ENCODE measurements at regions not wholly inside any gene's neighbourhood (a gene's known extent, or its start where the extent isn't known, plus 50 kb on each side); places are given as distances from the start of the nearest gene placed in this dataset.

DNA sequence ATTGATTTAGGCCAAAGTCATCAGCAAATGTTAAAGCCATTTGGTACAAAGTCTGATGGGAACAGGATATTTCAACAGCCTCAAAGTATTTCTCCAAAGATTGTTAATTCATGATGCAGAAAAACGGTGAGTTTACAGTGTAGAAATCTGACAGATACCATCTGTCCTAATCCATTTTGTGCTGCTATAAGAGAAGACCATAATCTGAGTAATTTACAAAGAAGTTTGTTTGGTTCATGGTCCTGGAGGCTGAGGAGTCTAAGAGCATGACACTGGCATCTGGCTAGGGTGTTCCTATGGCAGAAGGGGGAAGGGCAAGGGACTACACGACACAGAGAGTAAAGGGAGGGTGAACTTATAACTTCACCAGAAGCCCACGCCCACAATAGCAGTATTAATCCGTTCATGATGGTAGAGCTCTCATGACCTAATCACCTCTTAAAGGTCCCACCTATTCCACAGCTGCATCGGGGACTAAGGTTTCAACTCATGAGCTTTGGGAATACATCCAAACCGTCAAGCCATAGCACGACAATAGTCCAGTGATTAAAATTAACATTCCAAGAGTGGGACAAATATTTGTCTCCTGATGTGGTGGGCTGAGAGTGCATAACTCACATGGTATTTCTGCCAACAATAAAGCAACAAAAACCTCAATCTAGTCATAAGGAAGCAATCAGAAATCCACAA lies 298.6 kb upstream of the AKR1E2 start:
- no peak for DNase-seq (ENCODE audit: low spot score)

DNA sequence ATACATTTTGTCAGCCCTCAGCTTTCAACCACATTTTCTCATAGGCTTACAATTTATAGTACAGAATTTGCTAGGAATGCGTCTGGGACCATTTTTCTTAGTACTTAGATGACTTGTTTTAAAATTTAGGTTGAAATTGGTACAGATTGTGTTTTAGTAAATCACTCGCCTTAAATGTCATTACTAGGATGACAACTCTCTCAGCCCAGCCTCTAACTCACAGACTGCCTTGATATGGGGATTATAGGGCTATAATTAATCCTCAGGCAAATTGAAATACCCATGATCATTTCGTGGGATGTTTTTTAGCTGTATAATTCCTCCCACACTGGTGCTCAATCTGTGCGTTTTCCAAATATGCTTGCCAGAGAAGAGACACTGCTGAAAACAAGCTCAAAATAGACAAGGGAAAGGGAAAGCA lies 299.7 kb upstream of the AKR1E2 start:
- DNase-seq (ENCODE audit: low spot score), result no peak

DNA sequence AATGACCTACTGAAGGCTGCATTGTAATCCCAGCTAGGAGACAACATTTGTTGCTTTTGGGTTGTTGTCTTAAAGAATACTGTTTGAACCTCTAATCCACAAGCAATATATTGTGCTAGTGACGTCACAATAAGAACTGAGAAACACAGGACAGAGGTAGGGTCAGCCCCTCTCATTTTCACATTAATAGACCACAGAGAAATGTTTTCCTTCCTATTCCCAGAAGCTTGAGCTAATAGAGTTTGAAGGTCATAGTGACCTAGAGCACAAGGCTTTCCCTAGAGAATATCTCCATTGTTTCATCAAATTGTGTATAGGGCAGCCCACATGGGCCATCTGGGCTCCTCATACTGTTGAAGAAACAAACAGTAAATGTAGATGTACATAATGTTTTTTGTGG lies 300.9 kb upstream of the AKR1E2 start:
- DNase-seq (ENCODE audit: low spot score), result no peak

DNA sequence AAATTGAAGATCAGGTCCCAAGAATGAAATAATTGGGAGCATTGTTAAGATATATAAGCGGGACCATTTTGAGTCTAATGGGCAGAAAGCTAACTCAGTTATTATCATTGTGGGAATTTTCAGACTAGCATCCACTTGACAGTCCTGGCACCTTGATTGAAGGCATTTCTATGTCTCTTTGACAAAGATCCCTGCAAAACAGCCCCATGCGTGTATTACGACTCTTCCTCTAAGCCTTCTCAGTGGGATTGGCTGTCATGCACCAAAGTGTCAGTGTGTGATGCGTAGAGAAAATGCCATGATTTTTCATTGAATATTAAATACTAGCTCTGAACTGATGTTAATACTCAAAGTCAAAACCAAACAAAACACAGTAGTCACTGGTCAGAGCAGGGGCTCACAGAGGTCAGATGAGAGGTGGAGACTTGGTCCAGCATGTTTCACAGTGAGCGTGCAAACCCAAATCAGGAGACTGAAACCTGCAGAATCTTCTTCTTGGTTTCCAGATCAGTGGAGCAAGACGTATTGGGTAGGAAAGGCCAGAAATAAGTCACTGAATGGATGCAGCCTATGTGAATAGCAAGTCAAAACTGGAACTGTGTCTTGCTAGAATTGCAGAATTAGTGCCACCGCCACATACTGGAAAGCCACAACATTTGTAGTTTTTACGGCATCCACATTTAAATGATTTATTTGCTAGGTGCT lies 303.6 kb upstream of the AKR1E2 start:
- DNase-seq (ENCODE audit: low spot score), result no peak

DNA sequence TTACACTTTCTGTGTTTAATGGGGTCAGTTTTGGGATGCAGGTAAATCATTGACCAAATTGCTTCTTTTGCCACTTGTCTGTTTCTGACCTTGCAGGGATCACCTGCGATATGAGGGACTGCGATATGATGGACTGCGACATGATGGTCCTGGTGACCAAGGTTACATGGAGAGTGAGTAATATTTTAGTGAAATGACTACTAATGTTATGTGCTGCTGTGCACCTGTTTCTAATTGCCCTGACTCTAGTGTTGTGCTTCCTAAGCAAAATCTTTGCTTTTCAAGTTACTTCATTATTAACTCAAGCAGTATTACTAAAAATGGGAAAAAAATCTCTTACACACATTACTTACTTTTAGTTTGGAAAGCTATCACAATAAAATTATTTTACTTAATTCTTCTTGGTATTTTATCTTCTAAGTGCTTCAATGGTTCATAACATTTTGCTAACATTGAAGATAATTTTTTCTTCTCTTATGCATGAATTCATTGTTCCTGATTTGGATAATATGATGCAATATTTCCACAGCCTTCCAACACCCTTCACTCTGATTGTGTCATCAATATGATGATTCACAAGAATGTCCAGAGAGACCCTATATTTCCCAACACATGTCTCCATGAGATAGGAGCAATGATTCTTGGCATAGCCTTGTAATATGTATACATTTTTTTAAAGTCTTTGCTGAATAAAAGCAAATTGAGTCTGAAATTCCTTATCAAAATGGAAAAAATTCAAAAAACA lies 306.2 kb upstream of the AKR1E2 start:
- DNase-seq (ENCODE audit: low spot score), result no peak

DNA sequence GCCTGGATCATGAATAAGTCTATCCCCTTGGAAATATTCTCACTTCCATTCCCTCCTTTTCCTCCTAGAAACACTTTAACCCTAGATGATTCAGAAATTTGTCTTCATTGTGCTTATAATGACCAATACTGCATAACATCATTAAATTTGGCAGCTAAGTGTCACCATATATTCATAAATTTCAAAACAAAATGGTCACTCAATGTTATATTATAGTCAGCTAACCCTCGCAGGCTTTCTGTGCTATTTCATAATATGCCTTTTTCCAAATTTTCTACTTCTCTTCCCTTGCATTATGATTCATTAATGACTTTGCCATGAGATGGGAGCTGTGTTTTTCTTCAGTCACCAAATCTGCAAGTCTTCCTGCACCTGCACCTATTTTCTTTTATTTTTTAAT lies 308.3 kb upstream of the AKR1E2 start:
- DNase-seq (ENCODE audit: low spot score), result no peak

DNA sequence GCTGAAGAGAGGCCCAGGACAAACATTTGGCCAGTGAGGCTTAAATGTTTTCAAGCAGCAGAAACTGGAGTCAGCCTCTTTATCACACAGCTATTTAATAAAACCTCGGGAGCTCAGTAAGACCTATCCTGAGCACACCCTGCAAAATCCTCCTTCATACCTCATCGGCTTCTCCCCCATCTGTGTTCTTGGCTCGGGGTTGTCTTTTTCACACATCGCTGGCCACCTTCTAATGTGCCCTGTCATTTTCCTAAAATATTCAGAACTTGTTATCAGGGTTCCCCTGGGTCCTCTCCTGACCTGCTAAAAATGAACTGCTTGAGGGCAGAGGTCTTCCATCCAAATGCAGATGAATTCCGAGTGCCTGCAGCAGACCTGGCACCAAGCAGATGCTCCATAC lies 310.3 kb upstream of the AKR1E2 start:
- no peak for DNase-seq (ENCODE audit: low spot score)

DNA sequence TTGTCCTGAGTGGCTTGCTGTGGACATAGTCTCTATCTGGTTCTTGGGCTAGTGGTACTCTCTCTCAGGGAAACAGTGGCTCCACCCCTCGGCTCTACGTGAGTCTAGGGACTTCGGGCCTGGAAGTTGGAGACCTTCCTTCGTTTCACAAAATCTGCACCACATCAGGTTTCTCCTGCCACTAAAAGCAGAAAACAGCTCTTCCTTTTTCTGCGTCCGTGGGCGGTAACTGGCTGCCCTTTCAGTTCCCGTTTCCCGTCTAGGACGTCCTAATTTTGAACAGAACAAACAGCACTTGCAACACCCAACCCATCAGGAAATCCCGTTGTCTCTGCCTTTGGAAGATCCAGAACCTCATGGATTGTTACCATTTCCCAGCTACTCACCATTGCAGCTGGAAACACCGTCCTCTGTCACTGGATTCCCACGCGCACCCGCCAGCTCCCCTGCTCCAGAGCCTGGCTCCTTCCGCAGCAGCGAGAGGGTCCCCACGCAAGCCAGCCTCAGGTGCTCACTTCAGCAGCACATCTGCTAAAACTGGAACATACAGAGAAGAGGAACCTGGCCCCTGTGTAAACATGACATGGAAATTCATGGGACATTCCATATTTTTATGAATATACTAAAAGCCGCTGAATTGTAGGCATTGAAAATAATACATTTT lies 311.4 kb upstream of the AKR1E2 start:
- DNase-seq (ENCODE audit: low spot score), result peak; percentile 6

DNA sequence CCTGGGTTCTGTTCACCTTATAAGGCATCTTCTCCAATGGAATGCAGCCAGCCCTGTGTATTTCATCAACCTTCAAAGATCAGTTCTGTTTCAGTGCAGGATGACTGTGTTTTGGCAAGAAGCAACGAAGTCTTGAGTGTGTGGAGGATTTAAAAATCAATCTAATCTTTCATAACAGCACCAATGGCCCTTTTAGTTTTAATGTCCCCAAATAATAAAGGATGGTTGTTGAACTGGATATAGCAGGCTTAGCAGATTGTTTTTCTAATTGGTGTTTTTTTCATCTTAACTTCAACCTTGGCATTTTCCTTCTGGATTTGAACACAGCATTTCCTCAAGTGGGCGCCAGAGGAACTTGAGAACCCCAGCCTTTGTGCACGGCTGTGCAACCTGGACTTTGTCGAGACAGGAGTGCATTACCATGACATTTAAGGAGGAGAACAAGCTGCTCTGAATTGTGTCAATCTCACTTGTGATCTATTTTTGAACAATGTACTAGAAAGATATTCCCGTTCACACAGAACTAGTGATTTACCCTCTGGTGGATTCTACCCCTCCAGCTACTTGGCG lies 313.3 kb upstream of the AKR1E2 start:
- DNase-seq (ENCODE audit: low spot score), result no peak

DNA sequence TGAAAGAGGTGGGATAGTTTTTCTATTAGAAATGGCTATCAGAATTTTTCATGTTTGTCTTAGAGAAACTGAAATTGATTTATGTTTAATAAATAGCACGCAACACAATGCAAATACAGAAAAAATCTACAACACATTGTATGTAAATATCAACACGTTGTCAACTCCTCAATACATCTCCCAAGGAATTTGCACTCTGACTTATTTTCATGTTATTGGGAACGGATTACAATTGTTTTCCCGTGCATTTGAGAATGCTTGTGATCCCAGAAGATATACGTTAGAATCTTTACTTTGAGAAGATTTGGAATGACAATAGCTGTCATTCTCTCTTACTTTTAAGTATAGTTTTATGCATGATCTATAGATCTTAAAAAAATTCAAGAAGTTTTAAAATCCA lies 313.8 kb upstream of the AKR1E2 start:
- DNase-seq (ENCODE audit: low spot score), result no peak

DNA sequence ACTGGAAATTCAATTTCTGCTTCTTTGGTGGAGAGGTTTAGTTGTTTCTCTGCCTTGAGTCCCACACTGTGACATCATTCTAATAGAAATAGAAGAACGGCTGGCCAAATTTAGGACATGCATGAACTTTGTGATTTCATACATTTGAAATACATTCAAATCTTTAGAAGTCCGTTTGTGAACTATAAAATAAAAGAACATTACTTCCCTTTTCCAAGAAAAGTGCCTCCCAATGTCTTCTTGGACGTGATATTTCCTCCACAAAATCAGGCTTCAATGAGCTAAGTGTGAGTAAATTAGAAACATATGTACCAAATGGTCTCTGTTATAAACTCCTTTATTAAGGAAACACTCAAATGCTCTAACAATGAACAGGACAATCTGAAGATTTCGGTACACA lies 314.5 kb upstream of the AKR1E2 start:
- DNase-seq (ENCODE audit: low spot score), result no peak

DNA sequence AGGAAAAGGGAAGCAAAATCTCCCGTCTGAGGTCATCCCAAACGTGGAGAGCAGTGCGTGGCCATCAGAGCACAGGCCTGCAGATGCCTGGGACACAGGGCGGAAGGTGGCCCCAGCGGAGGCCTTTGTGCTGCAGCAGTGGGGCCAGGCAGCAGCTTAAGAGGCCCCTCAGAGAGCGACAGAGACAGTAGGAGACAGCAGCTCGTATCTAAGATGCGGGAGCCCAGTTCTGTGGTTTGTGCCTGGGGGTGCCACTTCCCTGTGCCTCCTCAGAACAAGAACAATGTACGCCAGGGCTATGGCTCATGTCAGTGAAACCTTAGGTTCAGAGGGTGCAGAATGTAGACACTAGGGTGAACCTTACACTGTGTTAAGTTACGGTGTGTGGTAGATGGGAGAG lies 316.6 kb upstream of the AKR1E2 start:
- DNase-seq (ENCODE audit: low spot score), result no peak

DNA sequence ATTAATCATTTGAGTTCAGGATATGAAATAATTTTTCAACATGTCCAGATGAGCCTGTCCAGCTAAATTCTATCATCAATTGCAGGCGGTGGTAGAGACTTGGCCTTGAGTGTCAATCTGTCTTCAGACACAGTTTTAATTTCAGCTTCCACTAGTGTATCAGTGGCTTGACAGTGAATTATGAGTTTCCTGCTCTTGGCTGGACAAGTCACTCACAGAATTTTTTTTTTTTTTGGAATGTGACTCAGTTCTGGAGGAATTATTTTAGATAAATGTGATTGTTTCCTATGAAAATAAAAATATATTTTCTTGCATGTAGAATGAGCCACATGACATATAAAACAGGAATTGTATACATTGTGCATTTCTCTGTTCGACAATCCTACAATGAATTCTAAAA lies 319.9 kb upstream of the AKR1E2 start:
- DNase-seq (ENCODE audit: low spot score), result no peak

DNA sequence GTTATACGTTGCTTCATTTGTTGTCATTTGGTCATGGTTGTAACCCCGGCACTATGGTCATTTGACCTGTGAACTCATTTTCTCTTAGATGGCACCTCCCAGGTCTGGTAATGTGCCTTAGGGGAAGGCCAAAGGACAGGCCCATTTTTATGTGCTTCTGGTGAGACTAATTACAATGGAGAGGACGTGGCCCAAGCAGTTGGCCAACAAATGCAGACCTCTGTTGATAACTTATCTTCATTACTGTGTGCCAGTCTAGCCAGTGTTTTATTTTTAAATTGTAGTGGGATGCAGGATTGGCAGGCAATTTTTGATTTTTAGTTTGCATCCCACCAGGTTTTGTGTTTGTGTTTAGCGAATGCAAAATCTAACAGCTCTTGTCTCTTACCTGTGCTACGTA lies 321.5 kb upstream of the AKR1E2 start:
- DNase-seq (ENCODE audit: low spot score), result no peak

DNA sequence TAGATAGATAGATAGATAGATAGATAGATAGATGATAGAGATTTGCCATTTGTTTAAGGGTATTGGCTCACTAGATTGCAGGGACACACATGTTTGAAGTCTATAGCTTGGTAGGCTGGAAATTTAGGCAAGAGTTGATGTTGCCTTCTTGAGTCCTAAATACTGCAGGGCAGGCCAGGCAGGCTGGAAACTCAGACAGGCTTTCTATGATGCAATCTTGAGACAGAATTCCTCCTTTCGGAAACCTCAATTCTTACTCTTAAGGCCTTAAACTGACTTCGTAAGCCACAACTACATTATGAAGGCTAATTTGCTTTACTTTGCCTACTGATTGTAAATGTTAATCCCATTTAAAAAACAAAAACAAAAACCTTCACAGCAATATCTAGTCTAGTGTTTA lies 322.9 kb upstream of the AKR1E2 start:
- DNase-seq (ENCODE audit: low spot score), result no peak

DNA sequence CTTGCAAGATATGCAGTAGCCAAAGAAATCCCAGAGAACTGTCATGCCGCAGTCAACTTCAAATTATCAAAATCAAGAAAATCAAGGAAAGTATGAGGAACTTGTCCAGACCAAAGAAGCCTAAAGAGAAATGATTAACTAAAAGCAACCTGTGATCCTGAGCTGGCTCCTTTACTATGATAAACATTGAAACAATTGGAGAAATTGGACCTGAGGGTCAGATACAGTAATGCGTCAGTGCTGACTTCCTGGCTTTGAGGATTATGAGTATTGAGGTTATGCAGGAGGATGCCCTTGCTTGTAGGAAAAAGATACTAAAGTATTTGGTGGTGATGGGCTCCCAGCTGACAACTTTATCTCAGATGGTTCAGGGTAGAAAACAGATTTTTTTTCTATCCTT lies 324.7 kb upstream of the AKR1E2 start:
- no peak for DNase-seq (ENCODE audit: low spot score)

DNA sequence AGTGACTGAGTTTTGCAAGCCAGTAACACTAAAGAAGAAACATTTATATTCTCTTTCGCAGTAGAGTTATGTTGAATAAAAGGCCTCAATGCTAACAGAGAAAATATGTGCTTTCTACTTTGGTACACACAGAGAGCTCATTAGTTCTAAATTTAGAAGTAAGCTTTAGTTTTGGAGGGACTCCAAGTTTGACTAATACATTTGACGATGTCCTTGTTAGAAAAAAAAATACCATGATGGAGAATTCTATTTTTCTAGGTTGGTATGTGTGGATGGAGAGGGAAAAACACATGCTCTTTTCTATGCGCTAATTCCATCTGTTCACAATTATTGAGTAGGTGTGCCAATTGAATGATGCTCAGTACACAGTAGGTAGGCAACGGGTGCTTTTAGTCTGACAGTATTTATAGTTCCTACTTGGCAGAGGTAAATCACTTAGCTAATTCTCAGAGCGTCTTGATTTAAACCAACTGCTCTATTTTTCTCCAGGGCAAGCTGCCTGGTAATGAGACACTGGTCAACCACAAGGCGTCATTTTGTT lies 327.2 kb upstream of the AKR1E2 start:
- no peak for DNase-seq (ENCODE audit: low spot score)

DNA sequence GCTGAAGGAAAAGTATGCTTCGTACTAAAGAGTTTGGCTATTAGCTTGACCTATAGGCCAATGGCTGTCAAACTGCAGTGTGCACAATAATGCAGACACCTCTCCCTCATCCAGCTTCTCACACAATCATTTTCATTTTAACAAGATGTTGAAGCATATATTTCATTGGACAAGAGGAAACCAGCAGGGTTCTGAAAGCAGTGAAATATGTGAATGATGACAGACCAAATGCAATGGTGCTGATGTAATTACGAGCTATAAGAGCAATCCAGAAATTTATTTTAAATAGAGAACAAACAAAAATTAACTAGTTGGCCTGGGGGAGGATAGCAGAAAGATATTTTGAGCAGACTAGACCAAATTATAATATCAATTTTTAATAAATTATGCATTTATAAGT lies 331.5 kb upstream of the AKR1E2 start:
- no peak for DNase-seq (ENCODE audit: low spot score)

DNA sequence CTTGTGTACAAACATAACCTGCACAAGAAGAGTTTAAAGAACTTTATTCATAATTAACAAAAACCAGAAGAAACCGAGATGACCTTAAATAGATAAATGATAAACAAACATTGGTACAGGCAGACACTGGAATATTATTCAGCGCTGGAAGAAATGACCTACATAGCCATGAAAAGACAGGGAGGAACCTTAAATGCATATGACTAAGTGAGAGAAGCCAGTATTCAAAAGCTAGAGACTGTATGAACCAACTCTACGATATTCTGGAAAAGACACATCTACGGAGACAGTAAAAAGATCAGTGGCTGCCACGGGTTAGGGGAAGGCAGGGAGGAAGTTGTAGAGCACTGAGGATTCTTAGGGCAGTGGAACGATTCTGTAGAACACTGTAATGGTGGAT lies 333.8 kb upstream of the AKR1E2 start:
- no peak for DNase-seq (ENCODE audit: low spot score)

DNA sequence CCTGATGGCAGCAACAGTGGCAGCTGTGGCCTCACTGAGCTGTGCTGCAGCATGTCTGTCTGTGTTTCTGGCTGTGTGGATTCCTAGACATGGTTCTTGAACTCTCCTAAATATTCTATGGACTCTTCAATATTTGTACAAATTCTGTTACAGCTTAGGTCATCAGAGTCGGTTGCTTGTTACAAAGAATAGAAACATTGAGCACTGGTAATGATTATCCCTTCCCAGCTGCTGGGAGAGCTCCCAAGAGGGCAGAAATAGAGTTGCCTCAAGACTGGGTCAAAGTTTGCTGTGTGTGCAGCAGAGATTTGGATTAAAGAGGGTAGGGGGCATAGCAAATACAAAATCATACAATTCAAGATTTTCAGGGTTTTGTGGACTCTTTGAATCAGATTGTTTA lies 337.1 kb upstream of the AKR1E2 start:
- no peak for DNase-seq (ENCODE audit: low spot score)

DNA sequence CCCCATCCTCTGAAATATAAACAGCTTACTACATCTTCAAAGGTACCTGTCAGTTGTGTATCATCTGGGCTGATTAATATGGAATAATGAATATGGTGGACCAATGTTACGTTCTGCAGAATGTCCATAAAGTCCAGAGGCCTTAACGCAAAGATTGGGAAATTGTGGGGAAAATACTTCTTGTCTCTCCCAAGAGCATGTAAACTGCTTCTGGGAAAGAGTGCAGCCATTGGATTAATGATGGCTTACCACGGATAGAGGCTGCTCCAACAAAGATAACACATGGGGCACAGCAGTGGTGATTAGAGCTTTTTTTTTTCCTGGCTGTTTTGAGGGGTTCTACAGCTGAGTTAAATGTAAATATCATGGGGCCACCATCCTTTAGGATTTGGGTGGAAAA lies 340.4 kb upstream of the AKR1E2 start:
- DNase-seq (ENCODE audit: low spot score), result no peak

DNA sequence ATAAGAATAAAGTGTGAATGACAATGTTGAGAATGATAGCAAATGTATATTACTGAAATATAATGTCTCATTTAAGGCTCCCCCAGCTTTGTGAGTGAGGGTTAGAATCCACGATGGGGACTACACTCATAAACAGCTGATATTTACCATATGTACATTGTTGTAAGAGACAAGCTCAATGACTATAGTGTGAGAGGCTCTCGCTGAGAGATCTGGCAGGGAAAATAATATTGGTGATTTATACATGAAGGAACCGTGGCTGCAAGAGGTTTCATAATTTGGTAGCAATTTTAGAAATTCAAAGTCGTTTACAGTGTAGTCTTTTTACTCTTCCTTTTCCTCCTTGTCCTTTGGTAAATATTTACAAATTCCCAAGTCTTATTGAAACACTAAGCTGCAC lies 342.2 kb upstream of the AKR1E2 start:
- DNase-seq (ENCODE audit: low spot score), result no peak

All from CD4-positive, alpha-beta T cell treated with Interleukin-6 at 100 ng/mL for 8 hours (primary cell).